ENCODE measurements at regions not wholly inside any gene's neighbourhood (a gene's known extent, or its start where the extent isn't known, plus 50 kb on each side); places are given as distances from the start of the nearest gene placed in this dataset.

DNA sequence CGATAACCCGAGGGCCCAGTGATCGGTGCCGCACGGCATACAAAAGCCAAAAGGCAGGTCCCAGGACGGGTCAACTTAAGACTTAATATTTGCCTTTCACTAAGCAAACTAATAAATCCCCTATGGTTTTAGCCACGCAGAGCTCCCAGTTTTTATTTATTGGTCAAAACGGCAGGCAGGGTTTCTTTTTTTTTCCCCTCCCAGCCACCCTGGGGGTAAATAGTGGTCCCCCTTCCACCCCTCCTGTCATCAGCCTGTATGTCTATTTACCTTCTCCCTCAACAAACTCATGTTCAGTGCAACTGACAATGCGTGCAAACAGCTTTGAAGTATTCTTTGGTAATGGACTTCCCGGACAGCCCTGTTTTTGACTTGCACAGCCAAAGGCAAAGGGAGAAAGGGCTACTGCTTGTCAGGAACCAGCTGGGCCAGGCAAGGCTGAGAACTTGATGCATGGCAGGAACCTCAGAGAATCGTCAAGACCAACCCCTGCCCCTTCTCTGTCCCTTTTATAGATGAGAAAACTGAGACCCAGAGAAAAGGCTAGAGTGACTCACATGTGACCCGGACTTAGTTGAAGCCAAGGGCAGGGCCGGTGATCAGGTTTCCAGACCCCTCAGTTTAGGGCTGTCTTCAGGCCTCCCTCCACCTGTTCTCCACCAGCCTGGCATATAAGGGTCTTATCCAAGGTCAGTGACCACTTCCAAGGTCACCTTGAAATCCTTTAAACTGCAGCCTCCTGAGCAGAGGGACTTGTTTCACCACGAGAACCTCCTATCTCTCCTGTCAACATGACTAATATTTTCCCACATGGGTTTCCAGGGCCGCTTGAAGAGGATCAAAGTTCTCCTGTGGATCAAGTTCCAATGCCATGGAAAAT is 279.0 kb downstream of the SOX9 start:
- TF ChIP-seq CTCF (IDR thresholded peaks at IDR 0.05; ENCODE audit: low read depth, low read length), result no peak
- H3K4me3 ChIP-seq (ENCODE audit: low read depth, low read length), result no peak overlapping the region
- in situ Hi-C loops (cut with HindIII; ENCODE audit: low sequenced_read_pairs), result no loop called here
- no peak for DNase-seq (ENCODE audit: low read depth, low spot score)

DNA sequence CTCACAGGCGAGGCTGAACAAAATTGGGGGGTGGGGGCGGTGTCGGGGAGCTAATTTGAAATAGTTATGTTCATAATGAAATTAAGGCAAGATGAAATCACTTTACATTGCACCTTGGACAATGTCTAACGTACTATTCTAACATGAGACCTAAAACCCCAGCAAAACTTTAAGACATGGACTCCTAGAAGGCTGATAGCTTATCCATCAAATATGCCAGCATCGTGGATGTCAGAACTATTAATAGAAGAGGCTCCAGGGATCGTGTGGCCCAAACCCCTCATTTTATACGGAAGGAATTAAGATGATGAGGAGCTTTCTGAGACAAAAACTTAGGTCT is 279.6 kb downstream of the SOX9 start:
- no peak for TF ChIP-seq CTCF (IDR thresholded peaks at IDR 0.05; ENCODE audit: low read depth, low read length)
- no peak for DNase-seq (ENCODE audit: low read depth, low spot score)
- in situ Hi-C loops (cut with HindIII; ENCODE audit: low sequenced_read_pairs), result no loop called here
- no peak overlapping the region for H3K4me3 ChIP-seq (ENCODE audit: low read depth, low read length)

- DNase-seq (ENCODE audit: low read depth, low spot score), result no peak
- TF ChIP-seq CTCF (IDR thresholded peaks at IDR 0.05; ENCODE audit: low read depth, low read length), result no peak
- in situ Hi-C loops (cut with HindIII; ENCODE audit: low sequenced_read_pairs), result no loop called here
- no peak overlapping the region for H3K4me3 ChIP-seq (ENCODE audit: low read depth, low read length)
These were observed 280.0 kb downstream of the SOX9 start for GRCh38 chr17:72400863-72401262.

DNA sequence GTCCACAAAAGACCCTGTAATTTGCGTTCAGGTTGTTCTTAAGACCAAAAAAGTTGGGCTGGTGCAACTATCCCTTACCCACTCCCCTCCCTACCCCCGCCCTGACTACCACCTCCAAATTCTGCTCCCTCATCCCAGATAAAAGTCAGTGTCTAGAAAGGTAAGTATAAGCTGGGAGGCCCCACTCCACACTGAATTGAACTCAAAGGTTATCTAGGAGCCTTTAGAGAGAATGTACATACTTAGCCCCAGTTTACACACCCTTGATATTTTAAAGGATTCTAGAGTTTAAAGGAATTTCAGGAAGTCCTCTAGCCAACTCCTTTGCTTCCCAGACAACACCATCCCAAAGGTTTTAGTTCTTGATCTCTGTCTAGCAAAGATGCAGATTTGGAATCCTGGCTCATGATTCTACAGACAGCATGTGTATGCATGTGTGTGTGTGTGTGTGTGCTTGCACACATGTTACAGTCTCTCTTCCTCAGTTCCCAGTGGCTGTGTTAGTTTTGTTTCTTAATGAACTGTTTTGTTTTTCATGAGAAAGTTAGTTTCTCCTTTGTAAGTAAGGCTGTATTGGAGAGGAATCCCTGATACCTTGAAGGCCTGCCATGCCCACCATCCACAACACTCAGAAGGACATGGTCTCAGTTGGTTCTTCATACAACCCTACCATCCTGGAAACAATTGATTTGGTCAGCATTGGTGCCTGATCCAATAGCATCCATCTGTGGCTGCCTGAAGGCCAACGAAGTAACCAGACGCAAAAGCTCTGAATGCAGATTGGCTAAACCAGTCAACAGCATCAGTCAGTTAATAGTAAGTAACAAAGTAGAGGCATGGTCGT is 281.3 kb downstream of the SOX9 start:
- no peak for DNase-seq (ENCODE audit: low read depth, low spot score)
- no peak overlapping the region for H3K4me3 ChIP-seq (ENCODE audit: low read depth, low read length)
- in situ Hi-C loops (cut with HindIII; ENCODE audit: low sequenced_read_pairs), result no loop called here
- no peak for TF ChIP-seq CTCF (IDR thresholded peaks at IDR 0.05; ENCODE audit: low read depth, low read length)

GRCh38 chr17:72402727-72403210 is 281.9 kb downstream of the SOX9 start:
- no peak for TF ChIP-seq CTCF (IDR thresholded peaks at IDR 0.05; ENCODE audit: low read depth, low read length)
- in situ Hi-C loops (cut with HindIII; ENCODE audit: low sequenced_read_pairs), result no loop called here
- no peak overlapping the region for H3K4me3 ChIP-seq (ENCODE audit: low read depth, low read length)
- DNase-seq (ENCODE audit: low read depth, low spot score), result no peak

DNA sequence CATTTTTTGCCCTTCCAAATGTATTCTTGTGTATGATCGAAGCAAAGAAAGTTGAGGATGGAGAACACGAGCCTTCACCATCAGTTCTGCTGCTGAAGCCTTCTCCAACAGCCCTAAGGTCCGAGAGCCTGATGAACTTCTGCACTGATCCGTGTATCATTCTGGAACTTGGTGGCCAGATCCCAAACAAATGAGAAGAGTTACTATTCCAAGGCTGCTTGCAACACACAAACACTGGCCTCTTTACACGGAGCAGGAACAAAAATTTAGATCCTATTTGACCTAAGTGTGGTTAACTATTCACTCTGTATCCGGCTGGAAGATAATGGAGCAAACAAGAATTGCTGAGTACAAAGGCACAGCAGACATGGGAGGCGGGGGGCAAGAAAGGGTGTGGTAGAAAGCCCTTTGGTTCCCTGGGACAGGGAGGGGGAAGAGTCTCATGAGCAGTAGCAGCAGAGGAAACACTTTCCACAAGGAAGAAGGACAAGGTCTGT is 282.9 kb downstream of the SOX9 start:
- in situ Hi-C loops (cut with HindIII; ENCODE audit: low sequenced_read_pairs), result no loop called here

More for the DNA sequence above, 282.9 kb downstream of the SOX9 start:
- DNase-seq (ENCODE audit: low read depth, low spot score), result no peak
- no peak for TF ChIP-seq CTCF (IDR thresholded peaks at IDR 0.05; ENCODE audit: low read depth, low read length)
- no peak overlapping the region for H3K4me3 ChIP-seq (ENCODE audit: low read depth, low read length)
